Activated T-cell treated with anti-CD3 and anti-CD28 coated beads, Interleukin-2, amount 50 U/mL, for 1 hour (primary cell): ENCODE measurements at regions not wholly inside any gene's neighbourhood (a gene's known extent, or its start where the extent isn't known, plus 50 kb on each side); places are given as distances from the start of the nearest gene placed in this dataset.
A peak's percentile ranks its signal among the peaks of the same experiment; 100 is the strongest.

Experiments used
- DNase-seq: peaks from one replicate; pipeline ENCODE4 v3.0.0-alpha.2; 2020

- DNase-seq = no peak
Measured at GRCh38 chr15:70547846-70548487, 215.4 kb downstream of the UACA start.

GRCh38 chr15:70545526-70545925 lies 217.8 kb downstream of the UACA start:
- DNase-seq = no peak

GRCh38 chr15:70541511-70541910 lies 221.8 kb downstream of the UACA start:
- DNase-seq = no peak

- no peak for DNase-seq
Measured at GRCh38 chr15:70539912-70540530, 223.3 kb downstream of the UACA start.

- no peak for DNase-seq
Measured at GRCh38 chr15:70539409-70539808, 223.9 kb downstream of the UACA start.

GRCh38 chr15:70538278-70538677 lies 225.1 kb downstream of the UACA start:
- no peak for DNase-seq

- DNase-seq = no peak
Measured at GRCh38 chr15:70535955-70536338, 227.4 kb downstream of the UACA start.

GRCh38 chr15:70535071-70535954 lies 228.0 kb downstream of the UACA start:
- DNase-seq = peak; percentile 56

GRCh38 chr15:70533931-70534742 lies 229.2 kb downstream of the UACA start:
- no peak for DNase-seq

- DNase-seq = no peak
Measured at GRCh38 chr15:70532531-70533186, 230.7 kb downstream of the UACA start.

GRCh38 chr15:70531576-70531975 lies 231.8 kb downstream of the UACA start:
- DNase-seq = no peak

- DNase-seq = no peak
Measured at GRCh38 chr15:70530906-70531305, 232.5 kb downstream of the UACA start.

- DNase-seq = no peak
Measured at GRCh38 chr15:70530503-70530902, 232.9 kb downstream of the UACA start.

- DNase-seq = no peak
Measured at GRCh38 chr15:70530017-70530499, 233.3 kb downstream of the UACA start.

GRCh38 chr15:70528816-70529215 lies 234.5 kb downstream of the UACA start:
- no peak for DNase-seq

- peak; percentile 55 for DNase-seq
Measured at GRCh38 chr15:70528270-70528706, 235.1 kb downstream of the UACA start.

- DNase-seq = no peak
Measured at GRCh38 chr15:70526974-70527325, 236.4 kb downstream of the UACA start.

- DNase-seq = no peak
Measured at GRCh38 chr15:70526221-70526973, 237.0 kb downstream of the UACA start.

- DNase-seq = no peak
Measured at GRCh38 chr15:70525551-70525950, 237.8 kb downstream of the UACA start.

GRCh38 chr15:70524470-70524869 lies 238.9 kb downstream of the UACA start:
- no peak for DNase-seq

- DNase-seq = no peak
Measured at GRCh38 chr15:70523616-70524015, 239.7 kb downstream of the UACA start.

GRCh38 chr15:70523192-70523591 lies 240.2 kb downstream of the UACA start:
- no peak for DNase-seq
